Neural progenitor cell (in vitro differentiated cells): ENCODE measurements at regions not wholly inside any gene's neighbourhood (a gene's known extent, or its start where the extent isn't known, plus 50 kb on each side); places are given as distances from the start of the nearest gene placed in this dataset.
A peak's percentile ranks its signal among the peaks of the same experiment; 100 is the strongest.

Experiments used
- DNase-seq: peaks from one replicate; pipeline ENCODE4 v3.0.0-alpha.2; 2016; ENCODE audit warnings: low spot score
- H2AFZ ChIP-seq: fragments of 200-600 bp; sonication (generic); replicated peaks from 2 replicates; pipeline ENCODE4 v1.6.1; 2016; ENCODE audit warnings: antibody characterized with exemption
- H3F3A ChIP-seq: fragments of 200-600 bp; sonication (generic); 2 replicates; pipeline ENCODE4 v1.6.1; 2016; ENCODE audit warnings: antibody characterized with exemption, low read depth
- H3K27ac ChIP-seq: fragments of 200-600 bp; sonication (generic); 2 replicates; pipeline ENCODE4 v1.5.1; 2016; ENCODE audit warnings: mild to moderate bottlenecking
- H3K27me3 ChIP-seq: fragments of 200-600 bp; sonication (generic); 2 replicates; pipeline ENCODE4 v1.6.1; 2016; ENCODE audit warnings: mild to moderate bottlenecking, moderate library complexity
- H3K36me3 ChIP-seq: fragments of 200-600 bp; sonication (generic); 2 replicates; pipeline ENCODE4 v1.5.1; 2016
- H3K4me1 ChIP-seq: fragments of 200-600 bp; sonication (generic); 2 replicates; pipeline ENCODE4 v1.6.1; 2016; ENCODE audit warnings: mixed run types
- H3K4me2 ChIP-seq: fragments of 200-600 bp; sonication (generic); 2 replicates; pipeline ENCODE4 v1.6.1; 2016
- H3K4me3 ChIP-seq: fragments of 200-600 bp; sonication (generic); 2 replicates; pipeline ENCODE4 v1.5.1; 2016
- H3K79me2 ChIP-seq: fragments of 200-600 bp; sonication (generic); 2 replicates; pipeline ENCODE4 v1.6.1; 2016; ENCODE audit warnings: low read depth
- H3K9ac ChIP-seq: fragments of 200-600 bp; sonication (generic); 2 replicates; pipeline ENCODE4 v1.6.1; 2016
- H3K9me3 ChIP-seq: fragments of 200-600 bp; sonication (generic); 2 replicates; pipeline ENCODE4 v1.5.1; 2016; ENCODE audit warnings: low read depth
- H4K20me1 ChIP-seq: fragments of 200-600 bp; sonication (generic); 2 replicates; pipeline ENCODE4 v1.6.1; 2016; ENCODE audit warnings: low read depth
- H3K27ac Mint-ChIP-seq: 3 replicates; pipeline ENCODE4 v1.8.0; 2021; ENCODE audit warnings: mixed read lengths
- H3K27me3 Mint-ChIP-seq: 2 replicates; pipeline ENCODE4 v1.8.0; 2022; ENCODE audit warnings: low read depth, mild to moderate bottlenecking, inconsistent platforms, moderate library complexity, mixed read lengths; ENCODE audit not compliant: insufficient read depth
- H3K36me3 Mint-ChIP-seq: 3 replicates; pipeline ENCODE4 v1.8.0; 2021; ENCODE audit warnings: mixed read lengths
- H3K4me1 Mint-ChIP-seq: 3 replicates; pipeline ENCODE4 v1.8.0; 2021; ENCODE audit warnings: mixed read lengths
- H3K4me3 Mint-ChIP-seq: 3 replicates; pipeline ENCODE4 v1.8.0; 2021; ENCODE audit warnings: mild to moderate bottlenecking, moderate library complexity, mixed read lengths
- H3K9me3 Mint-ChIP-seq: 3 replicates; pipeline ENCODE4 v1.8.0; 2020; ENCODE audit warnings: mixed read lengths
- CTCF ChIP-seq: fragments of 200-600 bp; sonication (generic); IDR thresholded peaks from 2 replicates; pipeline ENCODE4 v1.5.1; 2017; ENCODE audit warnings: antibody characterized with exemption, mild to moderate bottlenecking
- EZH2 ChIP-seq: fragments of 200-600 bp; sonication (generic); IDR thresholded peaks from 2 replicates; pipeline ENCODE4 v1.6.1; 2017; ENCODE audit warnings: antibody characterized with exemption, mild to moderate bottlenecking, moderate library complexity
- EZH2phosphoT487 ChIP-seq: fragments of 200-600 bp; sonication (generic); IDR thresholded peaks from 2 replicates; pipeline ENCODE4 v1.6.1; 2017; ENCODE audit warnings: antibody characterized with exemption

GRCh38 chrX:140354431-140355120, 150.3 kb downstream of the SOX3 start:
- Histone ChIP-seq H4K20me1 (no peaks in the 10 kb centered on the region), H3K27me3 (no peaks in the 10 kb centered on the region), H3K4me3 (no peak overlapping the region), H3K27ac (no peak overlapping the region), H3K36me3 (no peaks in the 10 kb centered on the region), H3K4me2 (no peak overlapping the region), H3K9me3 (no peaks in the 10 kb centered on the region), H2AFZ (no peak overlapping the region), H3F3A (peaks cover 5% of the 10 kb centered on the region), H3K4me1 (no peaks in the 10 kb centered on the region), H3K9ac (no peak overlapping the region), H3K79me2 (no peaks in the 10 kb centered on the region)
- no peak for DNase-seq
- TF ChIP-seq CTCF (no peak), EZH2phosphoT487 (no peak), EZH2 (no peak)
- Mint-ChIP-seq H3K4me1 (peaks cover 14% of the 10 kb centered on the region), H3K9me3 (no peaks in the 10 kb centered on the region), H3K27ac (peak overlapping the region; percentile 39), H3K27me3 (no peaks in the 10 kb centered on the region), H3K4me3 (no peak overlapping the region), H3K36me3 (no peaks in the 10 kb centered on the region)

- Histone ChIP-seq H4K20me1 (no peaks in the 10 kb centered on the region), H3K9ac (no peak overlapping the region), H3K27me3 (no peaks in the 10 kb centered on the region), H3K4me3 (no peak overlapping the region), H3K9me3 (no peaks in the 10 kb centered on the region), H3K27ac (no peak overlapping the region), H2AFZ (no peak overlapping the region), H3K4me1 (no peaks in the 10 kb centered on the region), H3K79me2 (no peaks in the 10 kb centered on the region), H3K36me3 (no peaks in the 10 kb centered on the region), H3K4me2 (no peak overlapping the region), H3F3A (peaks cover 11% of the 10 kb centered on the region)
- Mint-ChIP-seq H3K9me3 (no peaks in the 10 kb centered on the region), H3K4me1 (peaks cover 7% of the 10 kb centered on the region), H3K36me3 (no peaks in the 10 kb centered on the region), H3K4me3 (no peak overlapping the region), H3K27me3 (no peaks in the 10 kb centered on the region), H3K27ac (peak overlapping the region; percentile 11)
- no peak for DNase-seq
- TF ChIP-seq EZH2 (no peak), EZH2phosphoT487 (no peak), CTCF (no peak)
These were observed 158.1 kb downstream of the SOX3 start for GRCh38 chrX:140346729-140347128.

GRCh38 chrX:140343226-140343868, 161.5 kb downstream of the SOX3 start:
- Mint-ChIP-seq H3K4me1 (peaks cover 7% of the 10 kb centered on the region), H3K27me3 (no peaks in the 10 kb centered on the region)
- H3F3A ChIP-seq, result no peaks in the 10 kb centered on the region

More at GRCh38 chrX:140343226-140343868, 161.5 kb downstream of the SOX3 start:
- Histone ChIP-seq H2AFZ (no peak overlapping the region), H3K27me3 (no peaks in the 10 kb centered on the region), H3K27ac (no peak overlapping the region), H4K20me1 (no peaks in the 10 kb centered on the region), H3K4me1 (no peaks in the 10 kb centered on the region), H3K9me3 (no peaks in the 10 kb centered on the region), H3K36me3 (no peaks in the 10 kb centered on the region), H3K79me2 (no peaks in the 10 kb centered on the region), H3K9ac (no peak overlapping the region), H3K4me3 (no peak overlapping the region), H3K4me2 (no peak overlapping the region)
- H3K27ac Mint-ChIP-seq, result no peak overlapping the region
- no peak overlapping the region for H3K4me3 Mint-ChIP-seq
- H3K9me3 Mint-ChIP-seq, result no peaks in the 10 kb centered on the region
- DNase-seq, result no peak
- TF ChIP-seq EZH2, result no peak
- no peak for TF ChIP-seq CTCF
- no peak for TF ChIP-seq EZH2phosphoT487
- no peaks in the 10 kb centered on the region for H3K36me3 Mint-ChIP-seq
